SW480 (cell line): ENCODE measurements at regions not wholly inside any gene's neighbourhood (a gene's known extent, or its start where the extent isn't known, plus 50 kb on each side); places are given as distances from the start of the nearest gene placed in this dataset.

Source experiments
- DNase-seq: peaks from one replicate; pipeline ENCODE4 v3.0.0-alpha.2; 2016; ENCODE audit warnings: low spot score

GRCh38 chr6:82645536-82646230 is 282.1 kb downstream of the TPBG start:
- DNase-seq = no peak

GRCh38 chr6:82646231-82646615 is 282.6 kb downstream of the TPBG start:
- DNase-seq = no peak

- DNase-seq = no peak
Observed at GRCh38 chr6:82651845-82652335, 288.3 kb downstream of the TPBG start.

GRCh38 chr6:82679232-82679631 is 315.6 kb downstream of the TPBG start:
- DNase-seq = no peak

GRCh38 chr6:82680192-82680591 is 316.6 kb downstream of the TPBG start:
- DNase-seq = no peak

GRCh38 chr6:82681119-82681714 is 317.6 kb downstream of the TPBG start:
- DNase-seq = no peak

- no peak for DNase-seq
Observed at GRCh38 chr6:82686719-82687118, 323.1 kb downstream of the TPBG start.

- DNase-seq = no peak
Observed at GRCh38 chr6:82687855-82688254, 324.2 kb downstream of the TPBG start.

GRCh38 chr6:82690283-82690682 is 326.7 kb downstream of the TPBG start:
- no peak for DNase-seq

GRCh38 chr6:82691997-82692396 is 328.4 kb downstream of the TPBG start:
- DNase-seq = no peak

GRCh38 chr6:82693094-82693493 is 329.5 kb downstream of the TPBG start:
- DNase-seq = no peak

- no peak for DNase-seq
Observed at GRCh38 chr6:82701341-82701740, 337.7 kb downstream of the TPBG start.

- no peak for DNase-seq
Observed at GRCh38 chr6:82702574-82702973, 339.0 kb downstream of the TPBG start.

- DNase-seq = no peak
Observed at GRCh38 chr6:82703230-82703629, 339.6 kb downstream of the TPBG start.

- no peak for DNase-seq
Observed at GRCh38 chr6:82704045-82704444, 340.4 kb downstream of the TPBG start.

- DNase-seq = no peak
Observed at GRCh38 chr6:82705579-82705978, 342.0 kb downstream of the TPBG start.

GRCh38 chr6:82711105-82711827 is 347.6 kb downstream of the TPBG start:
- DNase-seq = no peak

GRCh38 chr6:82711971-82712370 is 348.4 kb downstream of the TPBG start:
- no peak for DNase-seq

- DNase-seq = no peak
Observed at GRCh38 chr6:82712389-82712788, 348.8 kb downstream of the TPBG start.

GRCh38 chr6:82712826-82713225 is 349.2 kb downstream of the TPBG start:
- no peak for DNase-seq

GRCh38 chr6:82720992-82721391 is 344.6 kb downstream of the UBE3D start:
- DNase-seq = no peak

- no peak for DNase-seq
Observed at GRCh38 chr6:82735790-82736189, 329.9 kb downstream of the UBE3D start.

- DNase-seq = no peak
Observed at GRCh38 chr6:82737965-82738364, 327.7 kb downstream of the UBE3D start.
